SK-N-SH treated with all-trans-retinoic acid at 6 μM for 48 hours (cell line): ENCODE measurements at regions not wholly inside any gene's neighbourhood (a gene's known extent, or its start where the extent isn't known, plus 50 kb on each side); places are given as distances from the start of the nearest gene placed in this dataset.

Experiments
- ATAC-seq: fragments of 200-7000 bp; cut with Tn5 transposase; 3 replicates; pipeline ENCODE4 v1.9.1; 2020; ENCODE audit warnings: mild to moderate bottlenecking, moderate library complexity
- ARNTL ChIP-seq: fragments of 450-650 bp; formaldehyde crosslinking; IDR thresholded peaks from 2 replicates; pipeline ENCODE4 v1.5.0; 2020; ENCODE audit warnings: low read depth, mild to moderate bottlenecking, moderate library complexity, borderline replicate concordance
- BACH2 ChIP-seq: fragments of 250-450 bp; sonication (Bioruptor Pico); IDR thresholded peaks from 2 replicates; pipeline ENCODE4 v1.9.0; 2021; ENCODE audit warnings: mild to moderate bottlenecking, borderline replicate concordance
- CSDC2 ChIP-seq: fragments of 250-450 bp; sonication (Bioruptor Pico); IDR thresholded peaks from 2 replicates; pipeline ENCODE4 v1.5.0; 2020; ENCODE audit warnings: mild to moderate bottlenecking, moderate library complexity
- ESRRG ChIP-seq: fragments of 250-450 bp; sonication (Bioruptor Pico); IDR thresholded peaks from 2 replicates; pipeline ENCODE4 v1.6.1; 2021; ENCODE audit warnings: mild to moderate bottlenecking
- GLIS3 ChIP-seq: fragments of 250-450 bp; sonication (Bioruptor Pico); IDR thresholded peaks from 2 replicates; pipeline ENCODE4 v1.5.0; 2020; ENCODE audit warnings: mild to moderate bottlenecking, moderate library complexity
- ISL1 ChIP-seq: fragments of 250-450 bp; sonication (Bioruptor Pico); IDR thresholded peaks from 2 replicates; pipeline ENCODE4 v2.1.2; 2022; ENCODE audit warnings: mild to moderate bottlenecking, moderate library complexity
- OSR1 ChIP-seq: fragments of 250-450 bp; sonication (Bioruptor Pico); IDR thresholded peaks from 2 replicates; pipeline ENCODE4 v1.8.0; 2022; ENCODE audit warnings: moderate library complexity, mild to moderate bottlenecking, inconsistent platforms
- PPARA ChIP-seq: fragments of 250-450 bp; sonication (Bioruptor Pico); IDR thresholded peaks from 2 replicates; pipeline ENCODE4 v1.5.0; 2020; ENCODE audit warnings: mild to moderate bottlenecking, borderline replicate concordance
- RARB ChIP-seq: fragments of 250-450 bp; sonication (Bioruptor Pico); IDR thresholded peaks from 2 replicates; pipeline ENCODE4 v1.8.0; 2021; ENCODE audit warnings: mild to moderate bottlenecking, moderate library complexity
- SNAI2 ChIP-seq: fragments of 250-450 bp; sonication (Bioruptor Pico); IDR thresholded peaks from 2 replicates; pipeline ENCODE4 v1.5.0; 2020; ENCODE audit warnings: mild to moderate bottlenecking, moderate library complexity
- TCF4 ChIP-seq: fragments of 250-450 bp; sonication (Bioruptor Pico); IDR thresholded peaks from 2 replicates; pipeline ENCODE4 v1.8.0; 2021; ENCODE audit warnings: mild to moderate bottlenecking, moderate library complexity, borderline replicate concordance
- TOX ChIP-seq: fragments of 250-450 bp; sonication (Bioruptor Pico); IDR thresholded peaks from 2 replicates; pipeline ENCODE4 v1.8.0; 2021; ENCODE audit warnings: mild to moderate bottlenecking, moderate library complexity, borderline replicate concordance
- ZC3H10 ChIP-seq: fragments of 250-450 bp; sonication (Bioruptor Pico); IDR thresholded peaks from 2 replicates; pipeline ENCODE4 v1.5.1; 2021; ENCODE audit warnings: mild to moderate bottlenecking, moderate library complexity
- ZFP3 ChIP-seq: fragments of 250-450 bp; sonication (Bioruptor Pico); IDR thresholded peaks from 2 replicates; pipeline ENCODE4 v1.5.0; 2020; ENCODE audit warnings: mild to moderate bottlenecking, moderate library complexity
- ZFP30 ChIP-seq: fragments of 450-650 bp; formaldehyde crosslinking; IDR thresholded peaks from 2 replicates; pipeline ENCODE4 v1.5.0; 2022; ENCODE audit warnings: mild to moderate bottlenecking, moderate library complexity
- ZNF565 ChIP-seq: fragments of 450-650 bp; formaldehyde crosslinking; conservative IDR thresholded peaks from 2 replicates; pipeline ENCODE4 v1.5.0; 2020; ENCODE audit warnings: low read depth, mild to moderate bottlenecking, moderate library complexity
- ZNF70 ChIP-seq: fragments of 450-650 bp; formaldehyde crosslinking; IDR thresholded peaks from 2 replicates; pipeline ENCODE4 v1.5.0; 2020; ENCODE audit warnings: mild to moderate bottlenecking, moderate library complexity
- ZNF8 ChIP-seq: fragments of 450-650 bp; formaldehyde crosslinking; IDR thresholded peaks from 2 replicates; pipeline ENCODE4 v1.5.0; 2020; ENCODE audit warnings: mild to moderate bottlenecking, moderate library complexity
- TF ChIP-seq, protein P1 (sequence below): fragments of 250-450 bp; sonication (Bioruptor Pico); IDR thresholded peaks from 2 replicates; pipeline ENCODE4 v1.5.1; 2020; ENCODE audit warnings: low read depth, mild to moderate bottlenecking, moderate library complexity
- TF ChIP-seq, protein P2 (sequence below): fragments of 250-450 bp; sonication (Bioruptor Pico); IDR thresholded peaks from 2 replicates; pipeline ENCODE4 v1.5.0; 2020; ENCODE audit warnings: mild to moderate bottlenecking, moderate library complexity
- TF ChIP-seq, protein P3 (sequence below): fragments of 250-450 bp; sonication (Bioruptor Pico); IDR thresholded peaks from 2 replicates; pipeline ENCODE4 v1.8.0; 2021; ENCODE audit warnings: low read depth, mild to moderate bottlenecking, moderate library complexity, borderline replicate concordance
- TF ChIP-seq, protein P4 (sequence below): fragments of 250-450 bp; sonication (Bioruptor Pico); IDR thresholded peaks from 2 replicates; pipeline ENCODE4 v1.5.1; 2021; ENCODE audit warnings: mild to moderate bottlenecking, moderate library complexity

DNA sequence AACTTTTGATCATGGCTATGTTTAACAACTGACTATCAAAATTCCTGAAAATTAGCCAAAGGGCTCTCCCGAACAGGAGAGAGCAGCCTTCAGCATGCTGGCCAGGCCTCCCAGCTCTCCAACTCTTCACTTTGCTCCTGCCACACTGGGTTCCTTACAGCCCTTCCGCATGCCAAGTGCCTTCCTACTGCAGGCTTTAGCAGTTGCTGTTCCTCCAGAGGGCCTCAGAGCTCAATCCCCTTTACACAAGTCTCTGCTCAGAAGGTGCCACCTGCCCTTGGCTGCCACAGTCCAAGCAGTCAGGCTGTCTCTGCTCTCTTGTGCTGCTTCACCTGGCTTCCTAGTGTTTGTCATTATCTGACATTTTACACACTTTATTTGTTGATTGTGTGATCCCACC lies 553.1 kb upstream of the PPP2R3A start:
- no peak for TF ChIP-seq CSDC2 (CRISPR knock-in tag)
- TF ChIP-seq GLIS3 (CRISPR knock-in tag) = no peak
- TF ChIP-seq, protein P1, sequence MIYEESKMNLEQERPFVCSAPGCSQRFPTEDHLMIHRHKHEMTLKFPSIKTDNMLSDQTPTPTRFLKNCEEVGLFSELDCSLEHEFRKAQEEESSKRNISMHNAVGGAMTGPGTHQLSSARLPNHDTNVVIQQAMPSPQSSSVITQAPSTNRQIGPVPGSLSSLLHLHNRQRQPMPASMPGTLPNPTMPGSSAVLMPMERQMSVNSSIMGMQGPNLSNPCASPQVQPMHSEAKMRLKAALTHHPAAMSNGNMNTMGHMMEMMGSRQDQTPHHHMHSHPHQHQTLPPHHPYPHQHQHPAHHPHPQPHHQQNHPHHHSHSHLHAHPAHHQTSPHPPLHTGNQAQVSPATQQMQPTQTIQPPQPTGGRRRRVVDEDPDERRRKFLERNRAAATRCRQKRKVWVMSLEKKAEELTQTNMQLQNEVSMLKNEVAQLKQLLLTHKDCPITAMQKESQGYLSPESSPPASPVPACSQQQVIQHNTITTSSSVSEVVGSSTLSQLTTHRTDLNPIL = no peak
- TF ChIP-seq ZFP30 (CRISPR knock-in tag) = no peak
- TF ChIP-seq ESRRG = no peak
- no peak for TF ChIP-seq ZFP3 (CRISPR knock-in tag)
- TF ChIP-seq ZC3H10 = no peak
- TF ChIP-seq ZNF565 (CRISPR knock-in tag) = no peak
- no peak for TF ChIP-seq PPARA (CRISPR knock-in tag)
- TF ChIP-seq TOX (CRISPR knock-in tag) = no peak
- TF ChIP-seq TCF4 (CRISPR knock-in tag) = no peak
- TF ChIP-seq ISL1 = no peak
- TF ChIP-seq, protein P2, sequence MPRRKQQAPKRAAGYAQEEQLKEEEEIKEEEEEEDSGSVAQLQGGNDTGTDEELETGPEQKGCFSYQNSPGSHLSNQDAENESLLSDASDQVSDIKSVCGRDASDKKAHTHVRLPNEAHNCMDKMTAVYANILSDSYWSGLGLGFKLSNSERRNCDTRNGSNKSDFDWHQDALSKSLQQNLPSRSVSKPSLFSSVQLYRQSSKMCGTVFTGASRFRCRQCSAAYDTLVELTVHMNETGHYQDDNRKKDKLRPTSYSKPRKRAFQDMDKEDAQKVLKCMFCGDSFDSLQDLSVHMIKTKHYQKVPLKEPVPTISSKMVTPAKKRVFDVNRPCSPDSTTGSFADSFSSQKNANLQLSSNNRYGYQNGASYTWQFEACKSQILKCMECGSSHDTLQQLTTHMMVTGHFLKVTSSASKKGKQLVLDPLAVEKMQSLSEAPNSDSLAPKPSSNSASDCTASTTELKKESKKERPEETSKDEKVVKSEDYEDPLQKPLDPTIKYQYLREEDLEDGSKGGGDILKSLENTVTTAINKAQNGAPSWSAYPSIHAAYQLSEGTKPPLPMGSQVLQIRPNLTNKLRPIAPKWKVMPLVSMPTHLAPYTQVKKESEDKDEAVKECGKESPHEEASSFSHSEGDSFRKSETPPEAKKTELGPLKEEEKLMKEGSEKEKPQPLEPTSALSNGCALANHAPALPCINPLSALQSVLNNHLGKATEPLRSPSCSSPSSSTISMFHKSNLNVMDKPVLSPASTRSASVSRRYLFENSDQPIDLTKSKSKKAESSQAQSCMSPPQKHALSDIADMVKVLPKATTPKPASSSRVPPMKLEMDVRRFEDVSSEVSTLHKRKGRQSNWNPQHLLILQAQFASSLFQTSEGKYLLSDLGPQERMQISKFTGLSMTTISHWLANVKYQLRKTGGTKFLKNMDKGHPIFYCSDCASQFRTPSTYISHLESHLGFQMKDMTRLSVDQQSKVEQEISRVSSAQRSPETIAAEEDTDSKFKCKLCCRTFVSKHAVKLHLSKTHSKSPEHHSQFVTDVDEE (CRISPR knock-in tag) = no peak
- no peak for TF ChIP-seq BACH2
- TF ChIP-seq, protein P3, sequence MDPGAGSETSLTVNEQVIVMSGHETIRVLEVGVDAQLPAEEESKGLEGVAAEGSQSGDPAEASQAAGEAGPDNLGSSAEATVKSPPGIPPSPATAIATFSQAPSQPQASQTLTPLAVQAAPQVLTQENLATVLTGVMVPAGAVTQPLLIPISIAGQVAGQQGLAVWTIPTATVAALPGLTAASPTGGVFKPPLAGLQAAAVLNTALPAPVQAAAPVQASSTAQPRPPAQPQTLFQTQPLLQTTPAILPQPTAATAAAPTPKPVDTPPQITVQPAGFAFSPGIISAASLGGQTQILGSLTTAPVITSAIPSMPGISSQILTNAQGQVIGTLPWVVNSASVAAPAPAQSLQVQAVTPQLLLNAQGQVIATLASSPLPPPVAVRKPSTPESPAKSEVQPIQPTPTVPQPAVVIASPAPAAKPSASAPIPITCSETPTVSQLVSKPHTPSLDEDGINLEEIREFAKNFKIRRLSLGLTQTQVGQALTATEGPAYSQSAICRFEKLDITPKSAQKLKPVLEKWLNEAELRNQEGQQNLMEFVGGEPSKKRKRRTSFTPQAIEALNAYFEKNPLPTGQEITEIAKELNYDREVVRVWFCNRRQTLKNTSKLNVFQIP (CRISPR knock-in tag) = no peak
- no peak for TF ChIP-seq ARNTL (CRISPR knock-in tag)
- TF ChIP-seq ZNF70 (CRISPR knock-in tag) = no peak
- no peak for TF ChIP-seq OSR1 (CRISPR knock-in tag)
- no peak for ATAC-seq

DNA sequence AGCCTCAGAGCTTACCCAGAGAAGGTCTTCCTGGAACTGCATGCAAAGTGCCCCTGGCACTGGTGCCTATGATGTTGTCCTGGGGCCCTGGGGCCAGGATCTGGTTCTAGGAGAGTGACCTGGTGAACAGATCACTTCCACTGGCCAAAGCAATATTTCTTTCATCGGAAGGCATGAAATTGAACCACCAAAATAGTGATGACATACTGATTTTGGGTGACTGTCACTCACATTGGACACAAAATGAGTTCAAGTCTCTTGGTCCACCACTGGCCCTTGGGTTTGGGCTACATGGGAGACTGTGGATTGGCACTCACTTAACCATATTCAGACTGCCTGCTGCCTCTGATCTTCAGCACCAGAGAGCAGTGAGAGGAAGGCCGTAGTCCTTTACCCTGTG lies 549.3 kb upstream of the PPP2R3A start:
- no peak for TF ChIP-seq ZFP30 (CRISPR knock-in tag)
- no peak for TF ChIP-seq ZFP3 (CRISPR knock-in tag)
- no peak for TF ChIP-seq OSR1 (CRISPR knock-in tag)
- TF ChIP-seq PPARA (CRISPR knock-in tag) = no peak
- TF ChIP-seq CSDC2 (CRISPR knock-in tag) = no peak
- TF ChIP-seq, protein P4, sequence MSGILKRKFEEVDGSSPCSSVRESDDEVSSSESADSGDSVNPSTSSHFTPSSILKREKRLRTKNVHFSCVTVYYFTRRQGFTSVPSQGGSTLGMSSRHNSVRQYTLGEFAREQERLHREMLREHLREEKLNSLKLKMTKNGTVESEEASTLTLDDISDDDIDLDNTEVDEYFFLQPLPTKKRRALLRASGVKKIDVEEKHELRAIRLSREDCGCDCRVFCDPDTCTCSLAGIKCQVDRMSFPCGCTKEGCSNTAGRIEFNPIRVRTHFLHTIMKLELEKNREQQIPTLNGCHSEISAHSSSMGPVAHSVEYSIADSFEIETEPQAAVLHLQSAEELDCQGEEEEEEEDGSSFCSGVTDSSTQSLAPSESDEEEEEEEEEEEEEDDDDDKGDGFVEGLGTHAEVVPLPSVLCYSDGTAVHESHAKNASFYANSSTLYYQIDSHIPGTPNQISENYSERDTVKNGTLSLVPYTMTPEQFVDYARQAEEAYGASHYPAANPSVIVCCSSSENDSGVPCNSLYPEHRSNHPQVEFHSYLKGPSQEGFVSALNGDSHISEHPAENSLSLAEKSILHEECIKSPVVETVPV (CRISPR knock-in tag) = no peak
- no peak for TF ChIP-seq BACH2
- TF ChIP-seq ZNF70 (CRISPR knock-in tag) = no peak
- no peak for TF ChIP-seq ISL1
- no peak for ATAC-seq

DNA sequence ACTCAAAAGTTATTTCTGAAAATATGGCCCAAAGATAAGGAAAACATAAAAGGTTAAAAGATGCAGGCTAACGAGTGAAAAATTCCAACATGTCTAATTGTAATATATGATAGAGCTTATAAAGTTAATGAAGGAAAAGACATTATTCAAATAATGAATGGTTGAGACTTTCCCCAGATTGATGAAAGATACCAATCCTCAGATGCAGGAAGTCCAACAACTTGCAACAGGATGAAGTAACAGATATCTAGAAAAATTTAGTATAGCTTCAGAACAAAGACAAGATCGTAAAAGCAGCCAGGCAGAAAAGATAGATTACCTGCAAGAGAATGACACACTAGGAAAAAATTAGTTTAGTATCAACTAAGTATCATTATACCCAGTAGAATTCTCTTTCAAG lies 546.4 kb upstream of the PPP2R3A start:
- no peak for TF ChIP-seq ZNF70 (CRISPR knock-in tag)
- no peak for TF ChIP-seq ZNF8 (CRISPR knock-in tag)
- no peak for TF ChIP-seq TOX (CRISPR knock-in tag)
- no peak for TF ChIP-seq CSDC2 (CRISPR knock-in tag)
- TF ChIP-seq ISL1 = no peak
- no peak for ATAC-seq

DNA sequence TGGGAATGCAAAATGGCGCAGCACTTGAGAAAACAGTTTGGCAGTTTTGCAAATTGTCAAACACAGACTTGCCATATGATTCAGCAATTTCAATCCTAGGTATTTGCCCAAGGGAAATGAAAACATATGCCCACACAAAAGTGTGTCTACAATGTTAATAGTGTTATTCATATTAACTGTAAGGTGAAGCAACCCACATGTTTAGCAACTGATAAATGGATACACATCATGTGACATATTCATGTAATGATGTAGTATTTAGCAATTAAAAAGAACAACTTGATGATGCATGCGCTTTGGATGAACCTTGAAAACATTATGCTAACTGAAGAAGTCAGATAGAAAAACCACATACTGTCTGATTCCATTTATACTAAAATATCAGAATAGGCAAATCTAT lies 539.0 kb upstream of the PPP2R3A start:
- TF ChIP-seq SNAI2 (CRISPR knock-in tag) (no peak), RARB (no peak), CSDC2 (CRISPR knock-in tag) (no peak), ZFP3 (CRISPR knock-in tag) (no peak), ZNF8 (CRISPR knock-in tag) (no peak), ZNF70 (CRISPR knock-in tag) (no peak)
- TF ChIP-seq, protein P3 (CRISPR knock-in tag) = no peak
- TF ChIP-seq, protein P2 (CRISPR knock-in tag) = no peak
- TF ChIP-seq, protein P4 (CRISPR knock-in tag) = no peak
- ATAC-seq = no peak
